ENCODE measurements at regions not wholly inside any gene's neighbourhood (a gene's known extent, or its start where the extent isn't known, plus 50 kb on each side); places are given as distances from the start of the nearest gene placed in this dataset.

DNA sequence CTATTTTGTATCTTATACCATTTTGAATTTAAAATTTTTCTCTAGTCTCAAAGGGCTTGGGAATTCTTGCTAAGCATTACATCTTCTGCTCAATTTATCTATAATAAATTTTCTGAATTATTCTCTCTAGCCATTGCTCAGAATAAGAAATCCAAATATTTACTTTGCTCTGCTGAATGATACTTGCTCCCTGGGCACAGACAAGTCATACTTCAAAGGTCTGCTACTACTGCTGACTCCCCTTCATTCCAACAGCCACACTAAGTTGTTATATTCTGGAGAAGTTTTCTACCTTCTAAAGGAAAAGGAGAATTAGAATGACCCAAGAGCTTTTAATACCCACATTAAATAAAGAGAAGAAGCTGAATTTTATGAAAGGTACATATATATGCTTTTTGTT is 460.3 kb upstream of the ZNF717 start:
- H3K9ac ChIP-seq = no peak overlapping the region
- H3F3A ChIP-seq (replicated peaks; ENCODE audit: insufficient read depth) = no peaks in the 10 kb centered on the region
- H3K9me3 ChIP-seq = no peaks in the 10 kb centered on the region
- no peaks in the 10 kb centered on the region for H3K27me3 ChIP-seq (ENCODE audit: insufficient read depth)
- DNase-seq = no peak
- TF ChIP-seq NRF1 (IDR thresholded peaks at IDR 0.05; ENCODE audit: low read depth, low read length) (no peak), SIN3A (IDR thresholded peaks at IDR 0.05; ENCODE audit: borderline replicate concordance, low read depth, low read length) (no peak), FOSL2 (IDR thresholded peaks at IDR 0.05; ENCODE audit: borderline replicate concordance, low read depth) (no peak), JUND (IDR thresholded peaks at IDR 0.05) (no peak), RCOR1 (IDR thresholded peaks at IDR 0.05; ENCODE audit: low read length) (no peak), YY1 (IDR thresholded peaks at IDR 0.05; ENCODE audit: low read depth) (no peak), TCF12 (IDR thresholded peaks at IDR 0.05) (no peak), TAF1 (IDR thresholded peaks at IDR 0.05; ENCODE audit: borderline replicate concordance, low read depth, low read length) (no peak), ELF1 (IDR thresholded peaks at IDR 0.05) (no peak), RXRA (IDR thresholded peaks at IDR 0.05; ENCODE audit: borderline replicate concordance, low read depth) (no peak), EZH2phosphoT487 (IDR thresholded peaks at IDR 0.05; ENCODE audit: borderline replicate concordance, low read depth) (no peak), POLR2AphosphoS5 (IDR thresholded peaks at IDR 0.05; ENCODE audit: low read depth, low read length) (no peak), GABPA (IDR thresholded peaks at IDR 0.05; ENCODE audit: low read depth) (no peak), CHD2 (IDR thresholded peaks at IDR 0.05; ENCODE audit: low read length, partially characterized antibody) (no peak), RFX5 (IDR thresholded peaks at IDR 0.05; ENCODE audit: low read length) (no peak), MEF2A (IDR thresholded peaks at IDR 0.05; ENCODE audit: borderline replicate concordance, low read depth) (no peak)
- TF ChIP-seq, protein P1, sequence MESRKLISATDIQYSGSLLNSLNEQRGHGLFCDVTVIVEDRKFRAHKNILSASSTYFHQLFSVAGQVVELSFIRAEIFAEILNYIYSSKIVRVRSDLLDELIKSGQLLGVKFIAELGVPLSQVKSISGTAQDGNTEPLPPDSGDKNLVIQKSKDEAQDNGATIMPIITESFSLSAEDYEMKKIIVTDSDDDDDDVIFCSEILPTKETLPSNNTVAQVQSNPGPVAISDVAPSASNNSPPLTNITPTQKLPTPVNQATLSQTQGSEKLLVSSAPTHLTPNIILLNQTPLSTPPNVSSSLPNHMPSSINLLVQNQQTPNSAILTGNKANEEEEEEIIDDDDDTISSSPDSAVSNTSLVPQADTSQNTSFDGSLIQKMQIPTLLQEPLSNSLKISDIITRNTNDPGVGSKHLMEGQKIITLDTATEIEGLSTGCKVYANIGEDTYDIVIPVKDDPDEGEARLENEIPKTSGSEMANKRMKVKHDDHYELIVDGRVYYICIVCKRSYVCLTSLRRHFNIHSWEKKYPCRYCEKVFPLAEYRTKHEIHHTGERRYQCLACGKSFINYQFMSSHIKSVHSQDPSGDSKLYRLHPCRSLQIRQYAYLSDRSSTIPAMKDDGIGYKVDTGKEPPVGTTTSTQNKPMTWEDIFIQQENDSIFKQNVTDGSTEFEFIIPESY (IDR thresholded peaks at IDR 0.05; ENCODE audit: borderline replicate concordance, low read depth) = no peak
- TF ChIP-seq, protein P2, sequence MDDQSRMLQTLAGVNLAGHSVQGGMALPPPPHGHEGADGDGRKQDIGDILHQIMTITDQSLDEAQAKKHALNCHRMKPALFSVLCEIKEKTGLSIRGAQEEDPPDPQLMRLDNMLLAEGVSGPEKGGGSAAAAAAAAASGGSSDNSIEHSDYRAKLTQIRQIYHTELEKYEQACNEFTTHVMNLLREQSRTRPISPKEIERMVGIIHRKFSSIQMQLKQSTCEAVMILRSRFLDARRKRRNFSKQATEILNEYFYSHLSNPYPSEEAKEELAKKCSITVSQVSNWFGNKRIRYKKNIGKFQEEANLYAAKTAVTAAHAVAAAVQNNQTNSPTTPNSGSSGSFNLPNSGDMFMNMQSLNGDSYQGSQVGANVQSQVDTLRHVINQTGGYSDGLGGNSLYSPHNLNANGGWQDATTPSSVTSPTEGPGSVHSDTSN (IDR thresholded peaks at IDR 0.05) = no peak
- TF ChIP-seq, protein P3, sequence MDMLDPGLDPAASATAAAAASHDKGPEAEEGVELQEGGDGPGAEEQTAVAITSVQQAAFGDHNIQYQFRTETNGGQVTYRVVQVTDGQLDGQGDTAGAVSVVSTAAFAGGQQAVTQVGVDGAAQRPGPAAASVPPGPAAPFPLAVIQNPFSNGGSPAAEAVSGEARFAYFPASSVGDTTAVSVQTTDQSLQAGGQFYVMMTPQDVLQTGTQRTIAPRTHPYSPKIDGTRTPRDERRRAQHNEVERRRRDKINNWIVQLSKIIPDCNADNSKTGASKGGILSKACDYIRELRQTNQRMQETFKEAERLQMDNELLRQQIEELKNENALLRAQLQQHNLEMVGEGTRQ (IDR thresholded peaks at IDR 0.05; ENCODE audit: borderline replicate concordance, low read depth, low read length) = no peak
- TF ChIP-seq, protein P4, sequence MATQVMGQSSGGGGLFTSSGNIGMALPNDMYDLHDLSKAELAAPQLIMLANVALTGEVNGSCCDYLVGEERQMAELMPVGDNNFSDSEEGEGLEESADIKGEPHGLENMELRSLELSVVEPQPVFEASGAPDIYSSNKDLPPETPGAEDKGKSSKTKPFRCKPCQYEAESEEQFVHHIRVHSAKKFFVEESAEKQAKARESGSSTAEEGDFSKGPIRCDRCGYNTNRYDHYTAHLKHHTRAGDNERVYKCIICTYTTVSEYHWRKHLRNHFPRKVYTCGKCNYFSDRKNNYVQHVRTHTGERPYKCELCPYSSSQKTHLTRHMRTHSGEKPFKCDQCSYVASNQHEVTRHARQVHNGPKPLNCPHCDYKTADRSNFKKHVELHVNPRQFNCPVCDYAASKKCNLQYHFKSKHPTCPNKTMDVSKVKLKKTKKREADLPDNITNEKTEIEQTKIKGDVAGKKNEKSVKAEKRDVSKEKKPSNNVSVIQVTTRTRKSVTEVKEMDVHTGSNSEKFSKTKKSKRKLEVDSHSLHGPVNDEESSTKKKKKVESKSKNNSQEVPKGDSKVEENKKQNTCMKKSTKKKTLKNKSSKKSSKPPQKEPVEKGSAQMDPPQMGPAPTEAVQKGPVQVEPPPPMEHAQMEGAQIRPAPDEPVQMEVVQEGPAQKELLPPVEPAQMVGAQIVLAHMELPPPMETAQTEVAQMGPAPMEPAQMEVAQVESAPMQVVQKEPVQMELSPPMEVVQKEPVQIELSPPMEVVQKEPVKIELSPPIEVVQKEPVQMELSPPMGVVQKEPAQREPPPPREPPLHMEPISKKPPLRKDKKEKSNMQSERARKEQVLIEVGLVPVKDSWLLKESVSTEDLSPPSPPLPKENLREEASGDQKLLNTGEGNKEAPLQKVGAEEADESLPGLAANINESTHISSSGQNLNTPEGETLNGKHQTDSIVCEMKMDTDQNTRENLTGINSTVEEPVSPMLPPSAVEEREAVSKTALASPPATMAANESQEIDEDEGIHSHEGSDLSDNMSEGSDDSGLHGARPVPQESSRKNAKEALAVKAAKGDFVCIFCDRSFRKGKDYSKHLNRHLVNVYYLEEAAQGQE (IDR thresholded peaks at IDR 0.05; ENCODE audit: low read depth, low read length) = no peak
- ChIA-PET CTCF (no interaction called here), POLR2A (no interaction called here)
- H3K4me2 ChIP-seq = no peak overlapping the region
- H3K4me3 ChIP-seq (ENCODE audit: low read depth in 2 of 2, low read length in 1 of 2) = no peak overlapping the region
- no peaks in the 10 kb centered on the region for H3K36me3 ChIP-seq (replicated peaks in 1 of 2; ENCODE audit: control insufficient read depth in 1 of 2, insufficient read depth in 2 of 2, low read length in 1 of 2)
- H3K9me2 ChIP-seq = no peaks in the 10 kb centered on the region
- no peak overlapping the region for H2AFZ ChIP-seq (ENCODE audit: low read depth)
- no peaks in the 10 kb centered on the region for H4K20me1 ChIP-seq (ENCODE audit: insufficient read depth)
- no peaks in the 10 kb centered on the region; a peak in 1 of 4 replicates for H3K4me1 ChIP-seq (ENCODE audit: control insufficient read depth in 1 of 2, insufficient read depth in 2 of 2, low read depth in 1 of 2, low read length in 1 of 2)
- H3K79me2 ChIP-seq (ENCODE audit: insufficient read depth) = no peaks in the 10 kb centered on the region
- no peak overlapping the region for H3K27ac ChIP-seq (ENCODE audit: low read depth in 2 of 2, low read length in 1 of 2)
